Subcutaneous abdominal adipose tissue (tissue), 5 donors: ENCODE measurements at regions not wholly inside any gene's neighbourhood (a gene's known extent, or its start where the extent isn't known, plus 50 kb on each side); places are given as distances from the start of the nearest gene placed in this dataset.

Experiments used
- H3K27ac ChIP-seq: one replicate; pipeline ENCODE4 v1.7.0; 2013; ENCODE audit warnings: low read depth, mild to moderate bottlenecking, inconsistent platforms, low read length, moderate library complexity
- H3K27me3 ChIP-seq, 5 donors: one replicate each; pipeline ENCODE4 v1.7.0; 2013; ENCODE audit warnings: low read length in 5 of 5, inconsistent platforms in 1 of 5; ENCODE audit not compliant: control insufficient read depth in 5 of 5, insufficient read depth in 4 of 5
- H3K36me3 ChIP-seq, 5 donors: one replicate each; pipeline ENCODE4 v1.7.0; 2013; ENCODE audit warnings: low read length in 5 of 5; ENCODE audit not compliant: control insufficient read depth in 5 of 5, insufficient read depth in 5 of 5
- H3K4me1 ChIP-seq, 5 donors: one replicate each; pipeline ENCODE4 v1.7.0; 2013; ENCODE audit warnings: low read length in 5 of 5, mild to moderate bottlenecking in 3 of 5, moderate library complexity in 1 of 5; ENCODE audit not compliant: control insufficient read depth in 5 of 5, insufficient read depth in 5 of 5
- H3K4me3 ChIP-seq, 5 donors: one replicate each; pipeline ENCODE4 v1.7.0; 2013; ENCODE audit warnings: low read length in 5 of 5, low read depth in 1 of 5
- H3K9ac ChIP-seq, 5 donors: one replicate each; pipeline ENCODE4 v1.7.0; 2013; ENCODE audit warnings: low read length in 5 of 5, mild to moderate bottlenecking in 4 of 5, moderate library complexity in 3 of 5
- H3K9me3 ChIP-seq, 5 donors: one replicate each; pipeline ENCODE4 v1.7.0; 2013; ENCODE audit warnings: low read length in 5 of 5; ENCODE audit not compliant: control insufficient read depth in 5 of 5
- donor health status: healthy.
- donor health status: healthy.
- donor health status: healthy.
- donor health status: healthy.
- donor health status: healthy.

GRCh38 chr2:134141598-134142340 is 112.1 kb upstream of the MGAT5 start:
- Histone ChIP-seq H3K9ac (no peak overlapping the region), H3K4me1 (peaks cover 5 to 50% (median 17%) of the 10 kb centered on the region in 5 donors), H3K27me3 (no peaks in the 10 kb centered on the region), H3K27ac (no peak overlapping the region), H3K9me3 (no peaks in the 10 kb centered on the region), H3K4me3 (no peak overlapping the region), H3K36me3 (no peaks in the 10 kb centered on the region)

- no peaks in the 10 kb centered on the region for H3K36me3 ChIP-seq
- H3K27ac ChIP-seq = no peak overlapping the region
- H3K9ac ChIP-seq = no peak overlapping the region
- no peak overlapping the region for H3K4me3 ChIP-seq
- H3K9me3 ChIP-seq = no peaks in the 10 kb centered on the region
- H3K4me1 ChIP-seq = peaks cover 3 to 45% (median 12%) of the 10 kb centered on the region in 5 donors
- H3K27me3 ChIP-seq = no peaks in the 10 kb centered on the region
Observed at GRCh38 chr2:134142341-134142738, 111.5 kb upstream of the MGAT5 start.

- H3K4me1 ChIP-seq = peaks cover 0 to 39% (median 7%) of the 10 kb centered on the region in 5 donors
Observed at GRCh38 chr2:134142903-134143302, 111.0 kb upstream of the MGAT5 start.

GRCh38 chr2:134143568-134143967 is 110.3 kb upstream of the MGAT5 start:
- H3K4me1 ChIP-seq = peaks cover 0 to 32% (median 3%) of the 10 kb centered on the region in 5 donors
- no peak overlapping the region for H3K9ac ChIP-seq
- no peaks in the 10 kb centered on the region for H3K36me3 ChIP-seq
- H3K9me3 ChIP-seq = no peaks in the 10 kb centered on the region
- H3K27me3 ChIP-seq = no peaks in the 10 kb centered on the region
- no peak overlapping the region for H3K27ac ChIP-seq
- H3K4me3 ChIP-seq = no peak overlapping the region

More at GRCh38 chr2:134142903-134143302, 111.0 kb upstream of the MGAT5 start:
- Histone ChIP-seq H3K9me3 (no peaks in the 10 kb centered on the region), H3K36me3 (no peaks in the 10 kb centered on the region), H3K4me3 (no peak overlapping the region), H3K27me3 (no peaks in the 10 kb centered on the region), H3K9ac (no peak overlapping the region), H3K27ac (no peak overlapping the region)

- Histone ChIP-seq H3K9ac (no peak overlapping the region), H3K4me1 (peaks cover 0 to 29% (median 0%) of the 10 kb centered on the region in 5 donors), H3K36me3 (no peaks in the 10 kb centered on the region), H3K27me3 (no peaks in the 10 kb centered on the region), H3K9me3 (no peaks in the 10 kb centered on the region), H3K4me3 (no peak overlapping the region), H3K27ac (no peak overlapping the region)
Observed at GRCh38 chr2:134144081-134144596, 109.7 kb upstream of the MGAT5 start.

- no peaks in the 10 kb centered on the region for H3K9me3 ChIP-seq
- H3K4me3 ChIP-seq = no peak overlapping the region
- H3K4me1 ChIP-seq = peaks cover 0 to 25% (median 1%) of the 10 kb centered on the region in 5 donors
- no peaks in the 10 kb centered on the region for H3K36me3 ChIP-seq
- H3K27ac ChIP-seq = no peak overlapping the region
- no peaks in the 10 kb centered on the region for H3K27me3 ChIP-seq
- H3K9ac ChIP-seq = no peak overlapping the region
Observed at GRCh38 chr2:134144651-134145050, 109.2 kb upstream of the MGAT5 start.

GRCh38 chr2:134145519-134145918 is 108.4 kb upstream of the MGAT5 start:
- Histone ChIP-seq H3K9ac (no peak overlapping the region), H3K4me1 (peaks cover 0 to 20% (median 0%) of the 10 kb centered on the region in 5 donors), H3K27me3 (no peaks in the 10 kb centered on the region), H3K36me3 (no peaks in the 10 kb centered on the region), H3K4me3 (no peak overlapping the region), H3K9me3 (no peaks in the 10 kb centered on the region), H3K27ac (no peak overlapping the region)

GRCh38 chr2:134146161-134146560 is 107.7 kb upstream of the MGAT5 start:
- Histone ChIP-seq H3K9me3 (no peaks in the 10 kb centered on the region), H3K36me3 (peaks cover 0 to 3% (median 0%) of the 10 kb centered on the region in 5 donors), H3K27me3 (no peaks in the 10 kb centered on the region), H3K9ac (no peak overlapping the region), H3K4me3 (no peak overlapping the region), H3K27ac (no peak overlapping the region), H3K4me1 (peaks cover 0 to 14% (median 0%) of the 10 kb centered on the region in 5 donors)

- no peak overlapping the region for H3K4me3 ChIP-seq
- no peak overlapping the region for H3K9ac ChIP-seq
- H3K27ac ChIP-seq = no peak overlapping the region
- no peaks in the 10 kb centered on the region for H3K27me3 ChIP-seq
- peaks cover 0 to 3% (median 0%) of the 10 kb centered on the region in 5 donors for H3K36me3 ChIP-seq
- H3K9me3 ChIP-seq = no peaks in the 10 kb centered on the region
- H3K4me1 ChIP-seq = peaks cover 0 to 12% (median 0%) of the 10 kb centered on the region in 5 donors
Observed at GRCh38 chr2:134146620-134147019, 107.3 kb upstream of the MGAT5 start.

GRCh38 chr2:134148172-134148571 is 105.7 kb upstream of the MGAT5 start:
- Histone ChIP-seq H3K4me3 (no peak overlapping the region), H3K4me1 (peaks cover 0 to 4% (median 0%) of the 10 kb centered on the region in 5 donors), H3K27me3 (no peaks in the 10 kb centered on the region), H3K36me3 (peaks cover 0 to 3% (median 0%) of the 10 kb centered on the region in 5 donors), H3K9ac (no peak overlapping the region), H3K9me3 (no peaks in the 10 kb centered on the region), H3K27ac (no peak overlapping the region)
